Muscle of leg (tissue), 3 donors: ENCODE measurements at regions not wholly inside any gene's neighbourhood (a gene's known extent, or its start where the extent isn't known, plus 50 kb on each side); places are given as distances from the start of the nearest gene placed in this dataset.
A peak's percentile ranks its signal among the peaks of the same experiment; 100 is the strongest.

Experiments
- DNase-seq: peaks from one replicate; pipeline ENCODE4 v3.0.0; 2013
- H3K27ac ChIP-seq: one replicate; pipeline ENCODE4 v1.5.1; 2013; ENCODE audit warnings: mild to moderate bottlenecking, low read length, control low read depth
- H3K27me3 ChIP-seq: one replicate; pipeline ENCODE4 v1.6.1; 2013; ENCODE audit warnings: low read length; ENCODE audit not compliant: control insufficient read depth, insufficient read depth
- H3K36me3 ChIP-seq: one replicate; pipeline ENCODE4 v1.6.1; 2013; ENCODE audit warnings: low read length; ENCODE audit not compliant: control insufficient read depth, insufficient read depth
- H3K4me1 ChIP-seq: one replicate; pipeline ENCODE4 v1.6.1; 2013; ENCODE audit warnings: low read length; ENCODE audit not compliant: control insufficient read depth, insufficient read depth
- H3K4me3 ChIP-seq: one replicate; pipeline ENCODE4 v1.5.1; 2013; ENCODE audit warnings: low read length, control low read depth
- H3K9me3 ChIP-seq: replicated peaks from 2 replicates; pipeline ENCODE4 v1.6.1; 2013; ENCODE audit warnings: low read depth, low read length; ENCODE audit not compliant: control insufficient read depth
- WGBS: methylation state at CpG from one replicate; pipeline ENCODE4 v1.1.5; 2013; ENCODE audit warnings: missing lambda C conversion rate; ENCODE audit not compliant: insufficient coverage; 5-methylcytosine and 5-hydroxymethylcytosine counted together

- no peak overlapping the region for H3K4me3 ChIP-seq
- WGBS, result 100% methylated on average over 1 of the region's 2 CpGs
- H3K9me3 ChIP-seq, result no peaks in the 10 kb centered on the region
- no peak overlapping the region for H3K27ac ChIP-seq
- peak; percentile 17 for DNase-seq
- no peaks in the 10 kb centered on the region for H3K4me1 ChIP-seq
- no peaks in the 10 kb centered on the region for H3K27me3 ChIP-seq
- no peaks in the 10 kb centered on the region for H3K36me3 ChIP-seq
Measured at GRCh38 chr18:53747210-53747609, 477.3 kb downstream of the MBD2 start.

GRCh38 chr18:53745986-53746385 lies 478.5 kb downstream of the MBD2 start:
- no peaks in the 10 kb centered on the region for H3K27me3 ChIP-seq
- no peaks in the 10 kb centered on the region for H3K4me1 ChIP-seq
- H3K4me3 ChIP-seq, result no peak overlapping the region
- H3K36me3 ChIP-seq, result no peaks in the 10 kb centered on the region
- H3K9me3 ChIP-seq, result no peaks in the 10 kb centered on the region
- no CpG with 5 or more reads among the region's 1 CpG for WGBS
- DNase-seq, result no peak
- H3K27ac ChIP-seq, result no peak overlapping the region

- Histone ChIP-seq H3K36me3 (no peaks in the 10 kb centered on the region), H3K9me3 (no peaks in the 10 kb centered on the region), H3K27ac (no peak overlapping the region), H3K27me3 (no peaks in the 10 kb centered on the region), H3K4me1 (no peaks in the 10 kb centered on the region), H3K4me3 (no peak overlapping the region)
- 67% methylated on average over 2 of the region's 5 CpGs for WGBS
- DNase-seq, result no peak
Measured at GRCh38 chr18:53745224-53745967, 479.1 kb downstream of the MBD2 start.

- no peak overlapping the region for H3K27ac ChIP-seq
- H3K4me3 ChIP-seq, result no peak overlapping the region
- H3K36me3 ChIP-seq, result no peaks in the 10 kb centered on the region
- no peak for DNase-seq
- no peaks in the 10 kb centered on the region for H3K4me1 ChIP-seq
- WGBS, result no CpG with 5 or more reads among the region's 5 CpGs
- H3K27me3 ChIP-seq, result no peaks in the 10 kb centered on the region
- H3K9me3 ChIP-seq, result no peaks in the 10 kb centered on the region
Measured at GRCh38 chr18:53739700-53740099, 484.8 kb downstream of the MBD2 start.

DNA sequence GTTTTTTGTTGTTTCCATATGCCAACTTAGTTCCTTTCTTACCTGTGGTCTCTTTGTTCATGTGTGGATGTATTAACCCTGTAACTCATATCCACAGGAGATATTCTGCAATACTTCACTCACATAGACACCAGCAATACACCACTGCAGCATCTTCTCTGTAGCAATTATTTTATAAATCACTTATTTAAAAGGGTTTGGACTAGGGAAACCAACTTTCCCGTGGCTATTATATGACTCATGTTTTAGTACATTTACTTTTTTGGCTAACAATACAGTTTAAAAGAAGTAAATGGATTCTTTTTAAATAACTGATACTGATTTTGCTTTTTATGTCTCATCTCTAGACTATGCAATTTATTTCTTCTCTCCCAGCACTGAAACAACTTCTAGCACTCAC lies 488.9 kb downstream of the MBD2 start:
- no peak overlapping the region for H3K4me3 ChIP-seq
- WGBS, result no CpG with 5 or more reads among the region's 1 CpG
- no peaks in the 10 kb centered on the region for H3K27me3 ChIP-seq
- no peaks in the 10 kb centered on the region for H3K4me1 ChIP-seq
- DNase-seq, result no peak
- H3K27ac ChIP-seq, result no peak overlapping the region
- no peaks in the 10 kb centered on the region for H3K36me3 ChIP-seq
- no peaks in the 10 kb centered on the region for H3K9me3 ChIP-seq

DNA sequence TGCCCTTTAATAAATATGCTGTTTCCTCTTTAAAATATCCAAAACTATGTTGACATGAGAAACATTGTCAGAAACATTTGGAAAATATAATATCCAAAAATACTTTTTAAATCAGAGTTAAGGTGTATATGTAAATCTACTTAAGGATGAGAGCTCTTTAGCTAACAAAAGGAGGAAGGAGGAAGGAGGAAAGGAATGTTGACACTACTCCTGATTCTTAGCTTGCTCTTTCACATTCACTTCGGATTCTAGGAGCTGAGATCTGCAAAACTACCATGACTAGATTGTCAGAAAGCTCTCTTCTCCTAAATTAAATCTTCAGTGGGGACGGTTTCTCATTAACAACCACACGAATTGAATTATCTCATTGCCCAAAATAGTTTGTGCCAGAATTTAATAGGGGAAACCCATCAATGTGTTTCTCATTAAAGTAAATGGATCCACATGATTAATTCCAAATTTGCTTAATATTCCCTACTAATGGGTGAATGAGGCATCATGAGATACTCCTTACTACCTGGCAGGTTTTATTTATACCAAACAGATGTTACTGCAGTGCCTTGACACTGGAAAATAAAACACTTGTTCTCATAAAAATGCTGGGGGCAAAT lies 509.1 kb downstream of the MBD2 start:
- H3K4me3 ChIP-seq, result no peak overlapping the region
- H3K27ac ChIP-seq, result no peak overlapping the region
- no peaks in the 10 kb centered on the region for H3K27me3 ChIP-seq
- no peaks in the 10 kb centered on the region for H3K4me1 ChIP-seq
- no CpG with 5 or more reads among the region's 3 CpGs for whole genome bisulfite sequencing
- H3K9me3 ChIP-seq, result no peaks in the 10 kb centered on the region
- DNase-seq, result no peak
- H3K36me3 ChIP-seq, result no peaks in the 10 kb centered on the region

- Histone ChIP-seq H3K27me3 (no peaks in the 10 kb centered on the region), H3K9me3 (no peaks in the 10 kb centered on the region), H3K27ac (no peak overlapping the region), H3K4me1 (no peaks in the 10 kb centered on the region), H3K36me3 (no peaks in the 10 kb centered on the region), H3K4me3 (no peak overlapping the region)
- WGBS, result no CpG with 5 or more reads among the region's 2 CpGs
- DNase-seq, result no peak
Measured at GRCh38 chr18:53710080-53710479, 514.4 kb downstream of the MBD2 start.

DNA sequence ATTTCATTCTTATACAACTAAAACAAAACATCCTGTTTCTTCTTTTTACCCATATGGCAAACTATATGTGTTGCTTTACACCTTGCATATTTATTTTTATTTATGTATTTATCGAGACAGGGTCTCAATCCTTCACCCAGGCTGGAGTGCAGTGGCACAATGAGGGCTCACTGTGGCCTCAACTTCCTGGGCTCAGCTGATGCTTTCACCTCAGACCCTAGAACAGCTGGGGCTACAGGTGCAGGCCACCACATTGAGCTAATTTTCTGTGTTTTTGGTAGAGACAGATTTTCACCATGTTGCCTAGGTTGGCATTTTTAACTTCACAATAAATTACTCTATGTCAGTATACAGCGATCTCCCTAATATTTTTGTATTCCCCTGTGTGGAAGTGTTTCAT lies 522.0 kb downstream of the MBD2 start:
- no peaks in the 10 kb centered on the region for H3K9me3 ChIP-seq
- no peaks in the 10 kb centered on the region for H3K4me1 ChIP-seq
- WGBS, result no CpG with 5 or more reads among the region's 2 CpGs

DNA sequence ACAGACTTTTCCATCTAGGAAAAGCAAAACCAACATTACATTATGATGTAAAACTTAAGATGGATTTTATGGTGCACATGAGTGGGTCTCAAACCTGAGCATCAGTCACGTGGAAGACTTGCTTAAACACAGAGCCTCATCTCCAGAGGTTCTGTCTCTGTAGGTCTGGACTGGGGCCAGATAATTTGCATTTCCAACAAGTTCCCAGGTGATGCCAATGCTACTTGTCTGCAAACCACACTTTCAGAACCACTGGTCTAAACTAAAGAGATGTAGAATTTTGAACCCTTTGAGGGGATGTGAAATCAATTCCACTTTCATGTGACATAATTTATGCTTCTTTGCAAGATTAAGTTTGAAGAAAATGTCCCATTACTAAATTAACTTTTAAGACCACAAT lies 522.8 kb downstream of the MBD2 start:
- no peaks in the 10 kb centered on the region for H3K9me3 ChIP-seq
- H3K4me3 ChIP-seq, result no peak overlapping the region
- no peak for DNase-seq
- no peaks in the 10 kb centered on the region for H3K27me3 ChIP-seq
- WGBS, result no CpG with 5 or more reads among the region's 1 CpG
- no peaks in the 10 kb centered on the region for H3K4me1 ChIP-seq
- H3K36me3 ChIP-seq, result no peaks in the 10 kb centered on the region
- H3K27ac ChIP-seq, result no peak overlapping the region

More for the DNA sequence above, 522.0 kb downstream of the MBD2 start:
- no peak for DNase-seq
- no peaks in the 10 kb centered on the region for H3K36me3 ChIP-seq
- H3K4me3 ChIP-seq, result no peak overlapping the region
- no peak overlapping the region for H3K27ac ChIP-seq
- H3K27me3 ChIP-seq, result no peaks in the 10 kb centered on the region

DNA sequence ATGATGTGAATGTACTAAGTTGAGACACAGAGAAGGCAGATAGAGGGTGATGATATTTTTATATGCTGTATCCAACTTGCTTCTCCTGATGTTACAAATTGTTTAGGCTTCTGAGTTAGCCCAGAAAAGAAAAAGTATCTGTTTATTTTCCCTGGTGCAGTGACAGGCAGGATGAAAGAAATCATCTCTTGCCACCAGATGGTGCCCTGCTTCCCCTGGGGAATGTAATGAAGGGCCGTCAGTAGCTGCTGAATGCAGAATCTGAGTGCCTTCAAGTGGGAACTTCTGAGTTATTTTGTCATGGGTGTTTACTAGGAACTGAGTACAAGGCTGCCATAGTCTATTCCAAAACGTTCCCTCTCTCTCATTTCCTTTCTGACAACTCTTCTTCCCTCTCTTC lies 525.6 kb downstream of the MBD2 start:
- Histone ChIP-seq H3K27me3 (no peaks in the 10 kb centered on the region), H3K9me3 (no peaks in the 10 kb centered on the region), H3K4me3 (no peak overlapping the region), H3K27ac (no peak overlapping the region), H3K36me3 (no peaks in the 10 kb centered on the region), H3K4me1 (no peaks in the 10 kb centered on the region)
- WGBS, result 0% methylated on average over 1 of the region's 2 CpGs
- peak; percentile 0 for DNase-seq
